Activated CD4-positive, alpha-beta T cell treated with anti-CD3 and anti-CD28 coated beads, Interleukin-2, amount 10 ng/mL, durations not matched to agents 7 days and 5 days (primary cell): ENCODE measurements at regions not wholly inside any gene's neighbourhood (a gene's known extent, or its start where the extent isn't known, plus 50 kb on each side); places are given as distances from the start of the nearest gene placed in this dataset.
A peak's percentile ranks its signal among the peaks of the same experiment; 100 is the strongest.

Experiments
- CTCF ChIA-PET: fragments of 350-600 bp; sonication (Branson Sonifier 250); formaldehyde crosslinking; loops from one replicate; lab custom pipeline; 2021; ENCODE audit warnings: antibody characterized with exemption; lab: Charles Lee
- POLR2A ChIA-PET: fragments of 350-600 bp; sonication (Branson Sonifier 250); formaldehyde crosslinking; loops from one replicate; lab custom pipeline; 2021; ENCODE audit warnings: antibody characterized with exemption; lab: Charles Lee
- DNase-seq: peaks from one replicate; pipeline ENCODE4 v3.0.0-alpha.2; 2020
- H3K27ac Mint-ChIP-seq: one replicate; pipeline ENCODE4 v1.8.0; 2021; ENCODE audit warnings: mild to moderate bottlenecking, moderate library complexity, mixed read lengths
- H3K27me3 Mint-ChIP-seq: one replicate; pipeline ENCODE4 v1.8.0; 2021; ENCODE audit warnings: mixed read lengths
- H3K36me3 Mint-ChIP-seq: one replicate; pipeline ENCODE4 v1.8.0; 2021; ENCODE audit warnings: low read depth, mixed read lengths
- H3K4me1 Mint-ChIP-seq: one replicate; pipeline ENCODE4 v1.8.0; 2021; ENCODE audit warnings: mixed read lengths
- H3K4me3 Mint-ChIP-seq: one replicate; pipeline ENCODE4 v1.8.0; 2021; ENCODE audit warnings: mild to moderate bottlenecking, moderate library complexity, mixed read lengths
- H3K9me3 Mint-ChIP-seq: one replicate; pipeline ENCODE4 v1.8.0; 2021; ENCODE audit warnings: mixed read lengths

DNA sequence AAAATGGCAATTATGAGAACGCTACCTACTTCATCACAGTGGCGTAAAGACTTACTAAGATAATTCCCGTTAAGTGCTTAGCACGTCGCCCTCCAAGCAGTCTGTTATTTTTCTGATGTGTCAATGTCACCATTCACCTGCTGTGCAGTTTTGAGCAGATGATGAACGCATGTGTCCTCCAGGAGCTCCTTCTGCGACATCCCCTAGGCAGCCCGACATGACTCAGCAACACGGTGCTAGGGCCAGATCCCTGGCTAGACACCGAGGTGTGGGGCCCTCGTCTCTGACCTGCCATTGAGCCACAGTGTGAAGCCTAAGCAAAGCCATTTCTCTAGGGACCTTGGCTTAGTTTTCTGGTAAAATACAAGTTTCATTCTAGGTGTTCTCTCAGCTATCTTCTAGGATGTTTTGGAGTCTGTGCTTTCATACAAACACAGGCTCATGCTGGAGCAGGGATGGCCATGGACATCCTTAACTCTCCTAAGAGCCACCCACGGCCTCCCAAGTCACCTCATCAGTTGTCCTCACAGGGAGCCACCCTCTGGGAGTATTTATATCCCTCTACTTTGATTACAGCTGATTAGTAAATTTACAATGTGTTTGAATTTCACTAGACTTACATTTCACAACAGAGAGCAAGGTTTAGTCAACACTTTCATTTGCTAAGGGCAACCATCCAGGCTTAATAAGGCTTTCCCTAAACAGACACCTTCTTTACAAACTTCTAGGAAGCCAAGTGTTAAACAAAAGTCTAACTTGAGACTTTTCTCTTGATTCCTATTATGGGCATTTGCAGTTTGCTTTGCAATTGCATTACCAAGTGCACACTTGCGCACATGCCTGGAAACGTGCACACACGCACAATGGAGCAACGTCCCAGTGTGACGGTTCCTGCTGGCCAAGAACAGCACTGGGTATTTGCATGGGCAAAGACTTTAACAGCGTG, 376.8 kb upstream of the ID2 start:
- no peak overlapping the region for H3K4me3 Mint-ChIP-seq
- peaks cover 87% of the 10 kb centered on the region for H3K4me1 Mint-ChIP-seq
- POLR2A ChIA-PET = no interaction called here
- peaks cover 16% of the 10 kb centered on the region for H3K9me3 Mint-ChIP-seq
- peaks cover 2% of the 10 kb centered on the region for H3K27me3 Mint-ChIP-seq
- CTCF ChIA-PET = interaction anchor here (1.2 to 2.2 kb wide), 3 partner anchors 9 to 18 kb away, joined by 4 to 7 read pairs (median 4); no protein-coding TSS in a partner anchor
- H3K27ac Mint-ChIP-seq = no peak overlapping the region
- DNase-seq = no peak
- peaks cover 22% of the 10 kb centered on the region for H3K36me3 Mint-ChIP-seq

DNA sequence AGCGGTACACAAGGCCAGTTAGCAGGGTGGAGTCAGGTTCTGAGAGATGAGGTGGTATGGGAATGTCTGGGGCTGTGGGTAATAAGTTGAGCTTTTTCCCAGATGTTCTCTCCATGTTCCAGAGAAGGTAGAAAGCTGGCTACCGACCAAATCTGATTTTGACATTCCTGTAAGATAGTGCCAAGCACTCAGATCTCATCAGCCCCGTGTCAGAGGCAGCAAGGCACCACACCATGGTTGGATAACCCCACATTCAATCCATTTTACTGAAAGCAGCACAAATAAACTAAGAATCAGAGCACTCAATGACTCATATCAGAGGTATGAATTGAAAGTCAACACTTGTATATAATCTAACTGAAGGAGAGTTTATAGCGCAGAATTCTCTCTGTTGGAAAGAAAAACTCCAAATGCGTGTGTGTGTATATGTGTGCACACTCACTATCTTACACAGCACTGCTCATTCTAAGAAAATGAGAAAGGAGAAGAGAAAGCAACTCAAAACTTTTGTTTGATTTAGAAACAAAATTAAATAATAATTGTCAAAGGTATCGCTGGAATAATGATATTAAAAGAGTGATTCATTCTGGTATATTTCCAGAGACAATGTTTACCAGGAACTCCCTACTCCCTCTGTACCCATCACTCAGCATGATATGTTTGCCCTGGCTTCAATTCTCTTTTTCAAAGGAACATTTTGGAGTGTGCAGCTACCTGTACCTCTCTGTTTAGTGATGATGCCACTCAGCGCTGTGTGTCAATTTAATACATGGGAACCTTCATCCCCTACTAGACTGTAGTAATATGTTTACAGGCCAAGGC, 375.1 kb upstream of the ID2 start:
- H3K27ac Mint-ChIP-seq = no peak overlapping the region
- peaks cover 2% of the 10 kb centered on the region for H3K27me3 Mint-ChIP-seq
- H3K9me3 Mint-ChIP-seq = peaks cover 2% of the 10 kb centered on the region
- H3K4me3 Mint-ChIP-seq = no peak overlapping the region
- DNase-seq = no peak
- ChIA-PET CTCF (interaction anchor here (1.4 kb wide), 1 partner anchor 19 kb away, joined by 4 read pairs; no protein-coding TSS in a partner anchor), POLR2A (no interaction called here)
- peaks cover 85% of the 10 kb centered on the region for H3K4me1 Mint-ChIP-seq
- peaks cover 6% of the 10 kb centered on the region for H3K36me3 Mint-ChIP-seq

DNA sequence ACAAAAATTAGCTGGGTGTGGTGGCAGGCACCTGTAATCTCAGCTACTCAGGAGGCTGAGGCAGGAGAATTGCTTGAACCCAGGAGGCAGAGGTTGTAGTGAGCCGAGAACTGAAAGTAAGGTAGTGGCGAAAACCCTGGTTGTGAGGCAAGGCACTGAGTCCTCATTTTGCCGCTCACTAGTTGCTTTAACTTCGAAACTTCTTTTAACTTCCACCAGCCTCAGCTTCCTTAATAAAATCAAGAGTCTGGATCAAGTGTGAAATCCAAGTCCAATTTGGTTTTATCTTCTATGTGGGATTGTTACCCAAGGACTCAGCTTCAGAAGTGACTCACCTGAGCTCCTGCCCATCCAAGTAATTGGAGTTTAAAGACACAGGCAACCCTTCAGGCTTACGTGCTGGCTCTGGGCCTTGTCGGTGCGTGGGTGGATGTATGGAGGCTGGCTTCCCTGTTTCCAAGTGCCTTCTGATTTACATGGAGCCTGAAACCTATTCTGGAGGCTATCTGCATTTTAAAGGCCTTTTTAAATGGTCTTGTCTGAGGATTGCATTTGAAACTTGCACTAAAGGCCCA, 374.2 kb upstream of the ID2 start:
- H3K4me1 Mint-ChIP-seq = peaks cover 85% of the 10 kb centered on the region
- H3K9me3 Mint-ChIP-seq = no peaks in the 10 kb centered on the region
- peaks cover 3% of the 10 kb centered on the region for H3K36me3 Mint-ChIP-seq
- DNase-seq = no peak
- ChIA-PET CTCF (interaction anchor here (1.4 kb wide), 1 partner anchor 18 kb away, joined by 4 read pairs; no protein-coding TSS in a partner anchor), POLR2A (interaction anchor here (0.6 kb wide), 1 partner anchor 380 kb away, joined by 5 read pairs; no protein-coding TSS in a partner anchor)
- peaks cover 2% of the 10 kb centered on the region for H3K27me3 Mint-ChIP-seq
- no peak overlapping the region for H3K4me3 Mint-ChIP-seq
- no peak overlapping the region for H3K27ac Mint-ChIP-seq

DNA sequence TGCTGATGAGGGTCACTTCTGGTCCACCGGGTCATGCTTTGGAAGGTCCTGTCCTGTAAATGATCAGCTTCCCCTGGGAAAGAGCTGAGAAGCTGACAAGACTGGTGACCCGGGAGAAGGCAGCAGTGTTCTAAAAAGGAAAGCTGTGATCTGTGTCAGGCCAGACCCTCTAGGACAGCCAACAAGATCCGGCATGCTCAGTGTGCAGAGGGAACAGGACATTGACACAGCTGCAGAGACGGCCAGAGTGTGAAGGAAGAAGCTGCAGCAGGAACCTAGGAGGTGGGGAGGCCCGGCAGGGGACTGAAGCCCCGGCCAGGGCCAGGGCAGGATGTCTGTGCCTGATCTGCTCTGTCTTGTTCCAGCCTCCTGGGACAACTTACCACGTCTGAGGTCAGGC, 372.7 kb upstream of the ID2 start:
- ChIA-PET CTCF (interaction anchor here (0.7 kb wide), 1 partner anchor 10 kb away, joined by 3 read pairs; no protein-coding TSS in a partner anchor), POLR2A (no interaction called here)
- DNase-seq = no peak
- no peaks in the 10 kb centered on the region for H3K36me3 Mint-ChIP-seq
- H3K4me1 Mint-ChIP-seq = peaks cover 85% of the 10 kb centered on the region
- peaks cover 2% of the 10 kb centered on the region for H3K9me3 Mint-ChIP-seq
- peak overlapping the region; percentile 20 for H3K27ac Mint-ChIP-seq
- no peak overlapping the region for H3K4me3 Mint-ChIP-seq
- H3K27me3 Mint-ChIP-seq = peaks cover 5% of the 10 kb centered on the region

DNA sequence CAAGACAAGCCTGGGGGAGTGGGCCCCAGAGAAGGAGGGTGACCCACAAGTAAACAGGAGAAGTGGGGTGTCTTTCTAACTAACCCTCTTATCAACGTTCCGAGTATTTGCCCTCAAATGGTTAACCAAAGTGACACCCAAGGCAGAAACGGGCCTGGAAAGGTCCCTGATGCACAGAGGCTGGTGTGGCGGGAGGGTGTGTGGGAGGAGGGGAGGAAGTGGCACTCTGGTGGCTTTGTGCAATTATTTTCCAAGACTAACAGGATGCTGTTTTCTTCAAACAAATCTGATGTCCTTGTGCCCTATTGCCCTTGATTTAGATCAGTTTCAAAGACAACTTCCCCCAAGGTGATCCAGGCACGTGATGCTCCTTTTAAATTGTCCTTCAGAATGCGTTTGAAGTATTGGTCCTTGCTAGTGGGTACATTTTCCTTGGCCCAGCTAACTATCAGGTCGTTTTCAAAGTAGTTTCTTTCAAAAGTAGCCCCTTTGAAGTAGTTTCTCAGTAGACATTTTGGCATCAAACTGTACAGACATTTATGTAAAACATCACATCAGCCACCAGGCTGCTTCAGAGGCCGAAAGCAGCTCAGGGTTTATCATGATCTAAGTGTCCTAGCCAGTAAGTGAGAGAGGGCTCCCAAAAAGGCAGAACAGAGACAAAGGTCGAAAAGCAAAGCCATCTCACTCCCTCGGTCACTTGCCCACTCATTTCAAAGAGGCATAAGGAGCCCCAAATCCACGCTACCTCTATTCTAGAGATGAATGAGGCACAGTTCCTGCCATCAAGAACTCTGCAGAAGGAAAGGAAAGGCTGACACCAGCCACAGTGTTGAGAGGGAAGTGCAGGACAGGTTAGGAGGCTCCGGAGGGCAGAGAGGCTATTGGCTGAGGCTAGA, 371.1 kb upstream of the ID2 start:
- POLR2A ChIA-PET = interaction anchor here (0.7 kb wide), 1 partner anchor 231 kb away, joined by 3 read pairs; no protein-coding TSS in a partner anchor
- CTCF ChIA-PET = interaction anchor here (1.5 to 2.4 kb wide), 3 partner anchors 10 to 18 kb away, joined by 6 to 7 read pairs (median 6); no protein-coding TSS in a partner anchor
- H3K27me3 Mint-ChIP-seq = peaks cover 6% of the 10 kb centered on the region
- peak overlapping the region; percentile 76 for H3K27ac Mint-ChIP-seq
- peaks cover 78% of the 10 kb centered on the region for H3K4me1 Mint-ChIP-seq
- H3K9me3 Mint-ChIP-seq = peaks cover 4% of the 10 kb centered on the region
- DNase-seq = peak; percentile 72
- H3K4me3 Mint-ChIP-seq = no peak overlapping the region
- H3K36me3 Mint-ChIP-seq = peaks cover 3% of the 10 kb centered on the region

DNA sequence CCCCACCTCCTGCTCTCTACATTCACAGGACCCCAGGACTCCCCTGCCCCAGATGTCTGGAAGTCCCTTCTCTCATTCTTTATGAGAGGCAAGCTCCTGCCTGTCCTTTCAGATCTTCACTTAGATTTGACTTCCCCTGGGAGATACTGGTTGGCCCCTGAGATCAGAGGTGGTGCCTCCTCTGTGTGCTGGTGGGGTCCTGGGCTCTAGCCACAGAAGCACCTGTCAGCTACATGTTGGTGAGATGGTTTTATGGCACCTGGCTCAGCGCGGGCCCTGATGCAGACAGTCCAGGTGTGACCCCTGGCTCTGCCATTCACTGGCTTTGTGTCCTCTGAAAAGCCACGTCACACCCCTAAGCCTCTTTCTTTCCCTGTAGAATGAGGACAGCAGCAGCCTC, 369.6 kb upstream of the ID2 start:
- Mint-ChIP-seq H3K27me3 (peaks cover 11% of the 10 kb centered on the region), H3K27ac (peak overlapping the region; percentile 65), H3K9me3 (peaks cover 4% of the 10 kb centered on the region), H3K4me1 (peaks cover 68% of the 10 kb centered on the region), H3K4me3 (no peak overlapping the region), H3K36me3 (peaks cover 6% of the 10 kb centered on the region)
- CTCF ChIA-PET = interaction anchor here (1.9 to 2.4 kb wide), 2 partner anchors 12 to 20 kb away, joined by 7 to 9 read pairs; no protein-coding TSS in a partner anchor
- POLR2A ChIA-PET = no interaction called here
- no peak for DNase-seq

DNA sequence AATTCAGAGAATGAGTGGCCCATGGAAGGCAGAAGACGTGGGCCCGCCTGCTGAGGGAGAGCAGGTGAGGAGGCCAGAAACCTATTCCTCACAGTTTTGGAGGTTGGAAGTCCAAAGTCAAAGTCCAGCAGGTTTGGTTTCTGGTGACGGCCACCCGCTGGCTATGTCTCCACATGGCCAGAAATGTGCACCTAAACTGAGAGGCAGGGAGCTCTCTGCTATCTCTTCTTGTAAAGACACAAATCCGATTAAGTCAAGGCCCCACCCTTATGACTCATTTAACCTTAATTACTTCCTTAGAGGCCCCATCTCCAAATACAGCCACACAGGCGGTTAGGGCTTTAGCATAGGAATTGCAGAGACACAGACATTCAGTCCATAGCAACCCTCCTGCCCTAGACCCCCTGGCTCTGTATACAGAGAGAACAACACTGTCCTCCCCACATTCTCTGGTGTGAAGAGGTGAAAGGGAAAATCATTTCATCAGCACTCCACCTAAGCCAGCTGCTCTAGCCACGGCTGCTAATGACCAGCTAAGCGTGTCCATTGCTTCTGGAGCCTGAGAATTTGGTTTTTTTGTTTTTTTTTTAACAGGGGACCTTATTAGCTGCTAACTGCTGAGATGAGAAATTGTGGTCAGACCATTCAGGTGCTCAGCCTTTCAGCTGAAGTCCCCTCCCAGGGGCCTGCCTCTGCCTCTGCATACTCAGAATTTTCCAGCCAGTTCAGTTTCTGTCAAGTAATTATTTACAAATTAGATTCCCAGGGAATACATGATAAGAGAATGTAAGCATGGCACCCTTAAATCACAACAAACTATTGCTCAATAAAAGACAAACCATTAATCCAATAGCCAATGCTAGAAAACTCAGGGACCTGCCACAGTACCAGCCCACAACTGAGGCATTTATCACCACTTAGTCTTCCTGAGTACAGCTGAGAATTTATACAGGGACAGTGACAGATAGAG, 368.7 kb upstream of the ID2 start:
- peak overlapping the region; percentile 65 for H3K27ac Mint-ChIP-seq
- H3K9me3 Mint-ChIP-seq = peaks cover 4% of the 10 kb centered on the region
- H3K36me3 Mint-ChIP-seq = peaks cover 8% of the 10 kb centered on the region
- no peak for DNase-seq
- ChIA-PET POLR2A (no interaction called here), CTCF (interaction anchor here (1.5 to 2.4 kb wide), 5 partner anchors 9 to 21 kb away, joined by 5 to 9 read pairs (median 7); no protein-coding TSS in a partner anchor)
- peaks cover 17% of the 10 kb centered on the region for H3K27me3 Mint-ChIP-seq
- no peak overlapping the region for H3K4me3 Mint-ChIP-seq
- peaks cover 67% of the 10 kb centered on the region for H3K4me1 Mint-ChIP-seq

DNA sequence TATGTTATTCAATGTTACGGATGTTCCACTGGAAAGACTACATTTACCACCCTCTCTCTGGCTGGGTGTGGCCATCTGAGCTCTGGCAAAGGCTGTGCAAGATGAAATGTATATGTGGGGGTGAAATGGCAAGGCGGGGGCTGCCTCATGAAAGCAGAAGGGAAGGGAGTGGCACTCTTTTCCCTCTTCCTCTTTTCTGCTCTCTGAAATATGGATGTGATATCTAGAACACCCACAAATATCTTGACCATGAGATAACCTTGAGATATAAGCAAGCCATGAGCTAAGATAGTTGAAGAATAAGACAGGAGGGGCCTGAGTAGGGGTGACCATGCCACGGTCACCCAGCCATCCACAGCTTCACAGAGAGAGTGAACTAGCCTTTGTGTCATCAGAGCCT, 367.8 kb upstream of the ID2 start:
- Mint-ChIP-seq H3K36me3 (peaks cover 8% of the 10 kb centered on the region), H3K9me3 (peaks cover 6% of the 10 kb centered on the region), H3K4me1 (peaks cover 65% of the 10 kb centered on the region), H3K27me3 (peaks cover 17% of the 10 kb centered on the region), H3K27ac (no peak overlapping the region), H3K4me3 (no peak overlapping the region)
- POLR2A ChIA-PET = no interaction called here
- no peak for DNase-seq
- CTCF ChIA-PET = interaction anchor here (1.5 to 2.1 kb wide), 4 partner anchors 8 to 13 kb away, joined by 5 to 9 read pairs (median 6); no protein-coding TSS in a partner anchor

DNA sequence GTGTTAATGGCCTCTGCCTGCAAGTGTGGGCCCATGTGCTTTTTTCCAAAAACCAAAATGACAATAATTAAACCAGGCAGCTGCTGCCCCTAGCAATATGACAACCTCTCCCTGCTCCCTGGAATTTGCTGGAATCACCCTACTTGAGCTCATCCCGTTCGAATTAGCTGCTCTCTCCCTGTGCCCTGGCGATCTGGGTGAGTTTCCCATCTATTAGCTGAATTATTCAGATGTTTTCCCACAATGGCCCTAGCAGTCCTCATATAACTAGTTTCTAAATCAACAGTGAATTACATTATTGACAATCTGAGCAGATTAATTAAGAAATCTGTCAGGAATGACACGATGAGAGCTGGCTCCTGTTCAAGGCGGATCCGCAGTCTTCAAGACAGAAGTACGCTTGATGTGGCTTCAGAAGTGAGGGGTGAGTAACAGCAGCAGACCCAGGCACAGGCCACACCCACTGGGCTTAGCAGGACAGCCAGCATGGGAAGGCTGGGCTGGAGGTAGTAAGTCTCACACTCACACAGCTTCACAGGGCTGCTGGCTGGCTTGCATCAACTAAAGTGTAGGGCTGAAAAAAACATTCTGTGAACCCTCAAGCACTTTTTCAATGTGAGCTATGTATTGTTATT, 366.2 kb upstream of the ID2 start:
- ChIA-PET POLR2A (no interaction called here), CTCF (interaction anchor here (1.1 to 1.6 kb wide), 2 partner anchors 9 to 28 kb away, joined by 3 to 4 read pairs; no protein-coding TSS in a partner anchor)
- H3K36me3 Mint-ChIP-seq = peaks cover 8% of the 10 kb centered on the region
- H3K27ac Mint-ChIP-seq = no peak overlapping the region
- H3K9me3 Mint-ChIP-seq = peaks cover 7% of the 10 kb centered on the region
- peaks cover 17% of the 10 kb centered on the region for H3K27me3 Mint-ChIP-seq
- peaks cover 53% of the 10 kb centered on the region for H3K4me1 Mint-ChIP-seq
- H3K4me3 Mint-ChIP-seq = no peak overlapping the region
- no peak for DNase-seq

DNA sequence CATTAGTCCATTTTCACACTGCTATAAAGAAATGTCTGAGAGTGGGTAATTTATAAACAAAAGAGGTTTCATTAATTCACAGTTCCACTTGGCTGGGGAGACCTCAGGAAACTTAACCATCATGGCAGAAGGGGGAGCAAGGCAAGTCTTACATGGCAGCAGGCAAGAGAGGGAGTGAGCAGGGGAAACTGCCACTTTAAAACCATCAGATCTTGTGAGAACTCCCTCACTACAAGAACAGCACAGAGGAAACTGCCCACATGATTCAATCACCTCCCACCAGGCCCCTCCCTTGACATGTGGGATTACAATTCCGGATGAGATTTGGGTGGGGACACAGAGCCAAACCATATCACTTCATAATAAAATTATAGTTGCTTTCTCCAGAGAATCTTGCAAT, 365.5 kb upstream of the ID2 start:
- Mint-ChIP-seq H3K4me3 (no peak overlapping the region), H3K27me3 (peaks cover 17% of the 10 kb centered on the region), H3K4me1 (peaks cover 46% of the 10 kb centered on the region), H3K27ac (no peak overlapping the region), H3K36me3 (peaks cover 8% of the 10 kb centered on the region), H3K9me3 (peaks cover 8% of the 10 kb centered on the region)
- ChIA-PET POLR2A (no interaction called here), CTCF (interaction anchor here (1.1 to 1.6 kb wide), 2 partner anchors 8 to 28 kb away, joined by 3 to 4 read pairs; no protein-coding TSS in a partner anchor)
- no peak for DNase-seq
